ENCODE measurements at regions not wholly inside any gene's neighbourhood (a gene's known extent, or its start where the extent isn't known, plus 50 kb on each side); places are given as distances from the start of the nearest gene placed in this dataset.

DNA sequence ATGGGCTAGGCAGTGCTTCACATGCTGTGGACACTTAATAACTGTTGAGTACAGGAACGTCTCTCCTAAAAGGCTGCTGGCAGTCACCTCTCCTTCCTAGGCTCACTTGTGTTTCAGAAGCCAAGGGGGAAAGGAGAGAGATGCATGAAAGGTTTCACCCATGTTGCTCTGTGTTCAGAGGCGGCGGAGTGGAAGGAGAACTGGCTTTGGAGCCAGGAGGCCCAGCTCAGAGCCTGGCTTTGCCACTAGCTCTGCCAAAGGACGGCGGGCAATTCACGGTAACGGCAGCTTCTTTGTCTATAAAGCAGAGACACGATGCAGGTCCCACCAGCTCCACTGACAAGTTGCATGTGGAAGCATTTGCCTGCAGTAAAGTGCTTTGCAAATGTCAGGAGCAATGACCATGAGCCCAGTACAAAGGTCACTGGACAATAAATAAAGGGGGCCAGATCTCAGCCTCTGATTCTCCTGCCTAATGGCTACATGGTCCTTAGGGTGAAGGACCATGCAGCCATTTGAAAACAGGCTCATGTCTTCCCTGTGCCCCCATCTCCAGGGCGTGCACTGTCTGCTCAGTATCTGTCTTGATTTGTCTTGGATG, 171.7 kb upstream of the TLE3 start:
- Histone ChIP-seq H3K27me3 (ENCODE audit: control insufficient read depth, insufficient read depth, low read length) (no peaks in the 10 kb centered on the region), H3K4me3 (ENCODE audit: low read depth, low read length) (no peak overlapping the region), H3K36me3 (ENCODE audit: control insufficient read depth, insufficient read depth, low read length) (no peaks in the 10 kb centered on the region)
- TF ChIP-seq, protein P1, sequence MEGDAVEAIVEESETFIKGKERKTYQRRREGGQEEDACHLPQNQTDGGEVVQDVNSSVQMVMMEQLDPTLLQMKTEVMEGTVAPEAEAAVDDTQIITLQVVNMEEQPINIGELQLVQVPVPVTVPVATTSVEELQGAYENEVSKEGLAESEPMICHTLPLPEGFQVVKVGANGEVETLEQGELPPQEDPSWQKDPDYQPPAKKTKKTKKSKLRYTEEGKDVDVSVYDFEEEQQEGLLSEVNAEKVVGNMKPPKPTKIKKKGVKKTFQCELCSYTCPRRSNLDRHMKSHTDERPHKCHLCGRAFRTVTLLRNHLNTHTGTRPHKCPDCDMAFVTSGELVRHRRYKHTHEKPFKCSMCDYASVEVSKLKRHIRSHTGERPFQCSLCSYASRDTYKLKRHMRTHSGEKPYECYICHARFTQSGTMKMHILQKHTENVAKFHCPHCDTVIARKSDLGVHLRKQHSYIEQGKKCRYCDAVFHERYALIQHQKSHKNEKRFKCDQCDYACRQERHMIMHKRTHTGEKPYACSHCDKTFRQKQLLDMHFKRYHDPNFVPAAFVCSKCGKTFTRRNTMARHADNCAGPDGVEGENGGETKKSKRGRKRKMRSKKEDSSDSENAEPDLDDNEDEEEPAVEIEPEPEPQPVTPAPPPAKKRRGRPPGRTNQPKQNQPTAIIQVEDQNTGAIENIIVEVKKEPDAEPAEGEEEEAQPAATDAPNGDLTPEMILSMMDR (IDR thresholded peaks at IDR 0.05; ENCODE audit: insufficient read depth, low read length, poor library complexity, severe bottlenecking), result no peak
- no peak for DNase-seq (ENCODE audit: low read depth)

DNA sequence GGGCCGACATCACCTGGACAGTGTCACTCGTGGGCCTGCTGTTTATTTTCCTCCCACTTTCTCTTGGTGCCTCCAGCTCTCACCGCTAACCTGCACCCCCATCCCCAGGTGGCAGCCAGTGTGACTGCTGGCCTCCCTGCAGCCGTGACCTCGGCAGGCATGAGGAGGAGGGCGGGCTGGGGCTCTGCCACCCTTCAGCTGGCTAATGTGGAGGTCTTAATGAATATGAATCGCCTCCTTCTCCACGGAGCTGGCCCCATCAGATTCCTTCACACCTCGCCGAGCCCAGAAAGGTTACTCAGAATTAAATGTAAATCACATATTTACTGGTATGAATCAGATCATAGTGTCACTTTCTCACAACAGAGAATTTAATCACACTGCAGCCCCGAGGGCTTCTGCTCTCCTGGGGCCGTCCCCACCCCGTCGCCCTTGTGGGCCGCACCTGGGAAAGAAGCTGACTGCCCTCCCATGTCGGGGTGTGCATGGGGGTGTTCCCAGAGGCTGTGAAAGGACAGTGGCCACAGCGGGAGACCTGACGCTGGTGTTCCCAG, 171.1 kb upstream of the TLE3 start:
- H3K36me3 ChIP-seq (ENCODE audit: control insufficient read depth, insufficient read depth, low read length), result no peaks in the 10 kb centered on the region
- no peaks in the 10 kb centered on the region for H3K27me3 ChIP-seq (ENCODE audit: control insufficient read depth, insufficient read depth, low read length)
- TF ChIP-seq, protein P1 (IDR thresholded peaks at IDR 0.05; ENCODE audit: insufficient read depth, low read length, poor library complexity, severe bottlenecking), result no peak
- DNase-seq (ENCODE audit: low read depth), result no peak
- no peak overlapping the region for H3K4me3 ChIP-seq (ENCODE audit: low read depth, low read length)

DNA sequence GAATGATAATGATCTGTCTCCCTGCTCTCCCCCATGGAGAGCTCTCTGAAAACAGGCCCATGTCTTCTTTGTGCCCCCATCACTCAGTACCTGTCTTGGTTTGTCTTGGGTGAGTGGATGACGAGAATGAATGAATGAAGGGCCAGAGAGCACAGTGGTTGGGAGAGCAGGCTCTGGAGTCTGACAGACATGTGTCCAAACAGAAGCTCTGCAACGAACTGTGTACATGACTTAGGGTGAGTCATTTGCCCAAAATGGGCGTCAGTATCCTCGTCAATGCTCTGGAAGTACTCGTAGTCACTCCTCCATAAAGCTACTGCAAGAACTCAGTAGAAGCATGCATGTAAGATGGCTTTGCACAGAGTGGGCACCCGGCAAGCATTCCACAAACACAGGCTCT, 170.2 kb upstream of the TLE3 start:
- Histone ChIP-seq H3K27me3 (ENCODE audit: control insufficient read depth, insufficient read depth, low read length) (no peaks in the 10 kb centered on the region), H3K4me3 (ENCODE audit: low read depth, low read length) (no peak overlapping the region), H3K36me3 (ENCODE audit: control insufficient read depth, insufficient read depth, low read length) (no peaks in the 10 kb centered on the region)
- TF ChIP-seq, protein P1 (IDR thresholded peaks at IDR 0.05; ENCODE audit: insufficient read depth, low read length, poor library complexity, severe bottlenecking), result no peak
- DNase-seq (ENCODE audit: low read depth), result no peak

DNA sequence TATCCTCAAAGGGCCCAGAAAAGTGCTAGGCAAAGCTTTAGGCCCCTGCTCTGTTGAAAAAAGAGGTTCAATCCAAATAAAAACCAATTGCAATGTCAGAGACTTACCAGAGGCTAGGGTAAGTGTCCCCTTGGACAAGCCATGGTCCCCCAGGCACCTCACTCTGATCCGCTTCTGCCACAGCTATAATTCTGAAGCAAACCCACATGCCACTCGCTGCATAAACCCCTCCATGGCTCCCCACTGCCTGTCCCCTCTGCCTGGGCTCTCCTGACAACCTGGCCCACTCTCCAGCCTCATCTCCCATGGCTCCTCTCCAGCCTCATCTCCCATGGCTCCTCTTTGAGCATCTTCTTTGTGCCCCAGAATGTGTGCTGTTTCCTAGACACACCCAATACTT, 169.6 kb upstream of the TLE3 start:
- no peaks in the 10 kb centered on the region for H3K36me3 ChIP-seq (ENCODE audit: control insufficient read depth, insufficient read depth, low read length)
- DNase-seq (ENCODE audit: low read depth), result no peak
- H3K4me3 ChIP-seq (ENCODE audit: low read depth, low read length), result no peak overlapping the region
- no peaks in the 10 kb centered on the region for H3K27me3 ChIP-seq (ENCODE audit: control insufficient read depth, insufficient read depth, low read length)
- TF ChIP-seq, protein P1 (IDR thresholded peaks at IDR 0.05; ENCODE audit: insufficient read depth, low read length, poor library complexity, severe bottlenecking), result no peak

DNA sequence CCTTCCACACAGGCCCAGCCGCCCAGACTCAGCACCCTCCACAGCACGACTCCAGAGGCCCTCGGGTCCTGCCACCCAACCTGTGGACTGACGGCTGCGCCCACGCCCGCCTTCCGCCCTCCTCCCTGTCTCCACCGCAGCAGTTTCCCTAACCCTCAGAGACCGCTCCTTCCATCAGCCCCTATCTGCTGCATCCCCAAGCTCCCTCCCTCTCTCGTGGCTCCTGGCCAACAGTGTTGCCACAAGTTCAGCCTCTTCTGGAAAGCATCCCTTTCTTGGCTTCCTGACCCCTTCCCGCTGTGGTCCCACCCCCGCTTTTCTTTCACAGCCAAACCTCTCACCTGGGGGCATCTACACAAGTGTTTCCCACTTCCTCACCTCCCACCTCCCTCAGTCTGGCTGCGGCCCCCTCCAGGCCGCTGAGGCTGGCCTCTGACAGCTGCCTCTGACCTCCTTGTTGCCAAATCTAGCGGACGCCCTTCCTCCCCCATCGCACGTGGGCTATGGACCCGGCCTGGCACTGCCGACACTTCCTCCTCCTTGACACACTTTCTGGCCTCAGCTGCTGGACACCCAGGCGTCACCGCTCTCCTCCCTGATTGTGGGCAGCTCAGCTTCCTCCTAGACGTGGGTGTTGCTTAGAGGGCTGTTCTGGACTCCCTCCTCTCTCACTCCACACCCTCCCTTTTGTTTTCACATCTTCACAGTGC, 168.8 kb upstream of the TLE3 start:
- no peaks in the 10 kb centered on the region for H3K36me3 ChIP-seq (ENCODE audit: control insufficient read depth, insufficient read depth, low read length)
- H3K27me3 ChIP-seq (ENCODE audit: control insufficient read depth, insufficient read depth, low read length), result no peaks in the 10 kb centered on the region
- DNase-seq (ENCODE audit: low read depth), result no peak
- TF ChIP-seq, protein P1 (IDR thresholded peaks at IDR 0.05; ENCODE audit: insufficient read depth, low read length, poor library complexity, severe bottlenecking), result no peak
- H3K4me3 ChIP-seq (ENCODE audit: low read depth, low read length), result no peak overlapping the region
